GM18505 (cell line): ENCODE measurements at regions not wholly inside any gene's neighbourhood (a gene's known extent, or its start where the extent isn't known, plus 50 kb on each side); places are given as distances from the start of the nearest gene placed in this dataset.

Experiments
- ATAC-seq: cut with Tn5 transposase; IDR thresholded peaks from one replicate; pipeline ENCODE4 v1.9.1; 2021; ENCODE audit not compliant: unreplicated experiment
- POLR2A ChIP-seq: IDR thresholded peaks from 4 replicates; pipeline ENCODE4 v1.6.1; 2011; ENCODE audit warnings: borderline replicate concordance; ENCODE audit not compliant: insufficient read depth, insufficient read length; ENCODE audit errors: extremely low read depth

- ATAC-seq = no peak
- no peak for TF ChIP-seq POLR2A
Measured at GRCh38 chr18:75959150-75959549, 531.6 kb upstream of the SMIM21 start.

GRCh38 chr18:75958683-75959082, 531.2 kb upstream of the SMIM21 start:
- no peak for TF ChIP-seq POLR2A
- ATAC-seq = no peak

- ATAC-seq = no peak
- TF ChIP-seq POLR2A = no peak
Measured at GRCh38 chr18:75945265-75945933, 517.9 kb upstream of the SMIM21 start.

GRCh38 chr18:75937306-75937705, 509.8 kb upstream of the SMIM21 start:
- no peak for ATAC-seq
- TF ChIP-seq POLR2A = no peak

DNA sequence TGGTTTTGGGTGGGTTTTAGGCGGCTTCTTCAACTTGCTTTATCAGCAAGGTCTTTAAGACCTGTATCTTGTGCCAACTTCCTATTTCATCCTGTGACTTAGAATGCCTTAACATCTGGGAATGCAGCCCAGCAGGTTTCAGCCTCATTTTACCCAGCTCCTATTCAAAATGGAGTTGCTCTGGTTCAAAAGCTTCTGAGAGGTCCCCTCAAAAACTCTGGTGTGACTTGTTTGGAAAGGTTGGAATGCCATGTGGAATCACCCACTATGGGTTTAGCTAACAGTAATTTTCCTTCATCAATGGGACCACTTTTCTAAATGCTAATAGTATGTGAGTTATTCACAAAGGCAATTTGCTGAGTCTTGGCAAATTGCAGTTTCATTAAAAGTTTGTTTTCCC, 509.4 kb upstream of the SMIM21 start:
- ATAC-seq = no peak
- TF ChIP-seq POLR2A = no peak

GRCh38 chr18:75931079-75931478, 503.6 kb upstream of the SMIM21 start:
- no peak for TF ChIP-seq POLR2A
- ATAC-seq = no peak

DNA sequence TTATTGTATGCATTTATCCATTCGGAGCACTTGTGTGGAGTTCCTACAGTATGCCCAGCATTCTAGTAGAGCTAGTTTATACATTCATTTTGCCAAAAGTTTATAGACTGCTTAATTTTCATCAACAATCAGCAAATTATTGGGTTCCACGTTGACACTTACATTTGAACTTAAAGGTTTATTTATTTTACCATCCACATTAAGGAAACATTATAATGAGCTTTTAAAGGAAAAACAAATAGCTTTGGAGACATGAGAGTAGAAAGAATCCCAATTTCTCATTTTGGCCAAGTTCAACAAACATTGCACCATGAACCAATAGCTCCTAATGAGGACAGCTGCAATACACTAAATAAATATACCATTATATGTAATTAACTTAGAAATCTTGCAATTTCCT, 501.2 kb upstream of the SMIM21 start:
- no peak for TF ChIP-seq POLR2A
- no peak for ATAC-seq

DNA sequence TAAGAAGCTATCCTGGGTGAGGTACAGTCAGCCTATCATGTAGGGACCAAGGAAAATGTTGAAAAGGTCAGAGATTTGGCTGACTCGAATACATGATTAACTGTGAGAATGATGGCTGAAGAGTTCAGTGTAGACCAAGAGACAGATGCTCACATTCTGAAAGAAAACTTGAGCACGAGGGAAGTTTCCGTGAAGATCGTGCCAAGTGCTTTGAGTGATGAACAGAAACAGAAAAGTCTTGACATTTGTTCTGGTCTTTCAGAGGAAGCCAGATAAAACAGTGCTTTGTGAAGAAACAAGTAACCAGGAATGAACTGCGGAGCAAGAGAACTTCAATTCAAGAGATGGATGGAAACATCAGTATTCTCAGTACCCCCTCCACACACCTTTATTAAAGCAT, 500.3 kb upstream of the SMIM21 start:
- no peak for ATAC-seq
- TF ChIP-seq POLR2A = no peak

GRCh38 chr18:75926811-75927210, 499.3 kb upstream of the SMIM21 start:
- no peak for ATAC-seq
- no peak for TF ChIP-seq POLR2A

GRCh38 chr18:75923169-75923568, 495.7 kb upstream of the SMIM21 start:
- TF ChIP-seq POLR2A = no peak
- no peak for ATAC-seq

GRCh38 chr18:75916624-75916982, 489.1 kb upstream of the SMIM21 start:
- no peak for ATAC-seq
- no peak for TF ChIP-seq POLR2A

DNA sequence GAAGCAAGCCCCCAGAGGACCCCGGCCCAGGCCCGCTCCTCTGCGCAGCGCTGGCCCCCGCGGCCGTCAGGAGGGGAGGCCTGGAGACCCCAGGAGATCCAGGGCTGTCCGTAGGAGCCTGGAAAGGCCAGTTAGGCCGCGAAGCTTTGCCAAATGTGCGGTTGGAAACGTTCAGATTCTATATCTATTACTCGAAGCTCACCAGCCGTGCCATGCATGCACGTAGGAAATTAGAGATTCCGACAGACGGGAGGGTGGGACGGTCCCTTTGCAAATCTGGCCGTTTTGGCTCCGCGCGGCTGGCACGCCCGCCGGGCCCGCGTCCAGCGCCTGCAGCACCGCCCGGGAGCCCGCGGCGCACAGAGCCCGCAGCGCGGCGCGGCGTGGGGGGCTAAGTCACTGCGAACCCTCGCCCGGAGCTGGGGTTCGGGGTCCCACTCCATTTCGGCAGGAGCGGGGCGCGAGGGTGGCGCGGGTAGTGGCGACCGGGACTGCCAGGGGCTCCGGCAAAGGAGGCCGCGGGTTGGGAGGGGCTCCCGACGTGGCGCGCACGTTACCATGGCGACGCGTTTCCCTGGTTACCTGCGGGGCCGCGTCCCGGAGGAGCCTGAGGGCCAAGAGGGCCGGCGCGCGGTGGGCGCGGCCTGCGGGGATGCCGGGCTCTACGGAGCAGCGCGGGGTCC, 488.6 kb upstream of the SMIM21 start:
- ATAC-seq = no peak
- no peak for TF ChIP-seq POLR2A

DNA sequence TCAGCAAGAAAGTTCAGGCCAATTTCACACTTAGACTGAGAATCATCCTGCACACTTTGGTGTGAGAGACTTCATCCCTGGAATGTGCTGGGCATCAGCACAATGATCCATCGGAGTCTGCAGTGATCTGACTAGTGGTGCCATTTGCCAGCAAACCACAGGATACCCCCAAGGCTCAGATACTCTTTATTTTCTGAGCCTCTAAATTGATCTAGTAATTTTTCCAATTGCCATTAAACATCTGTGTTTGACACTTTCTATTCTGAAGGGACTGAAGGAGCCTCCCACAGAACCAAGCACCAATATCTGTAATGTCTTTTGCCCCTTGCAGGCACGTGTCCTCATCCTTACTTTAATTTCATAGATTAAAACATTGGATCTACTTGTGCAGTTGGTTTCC, 485.3 kb upstream of the SMIM21 start:
- TF ChIP-seq POLR2A = no peak
- no peak for ATAC-seq

DNA sequence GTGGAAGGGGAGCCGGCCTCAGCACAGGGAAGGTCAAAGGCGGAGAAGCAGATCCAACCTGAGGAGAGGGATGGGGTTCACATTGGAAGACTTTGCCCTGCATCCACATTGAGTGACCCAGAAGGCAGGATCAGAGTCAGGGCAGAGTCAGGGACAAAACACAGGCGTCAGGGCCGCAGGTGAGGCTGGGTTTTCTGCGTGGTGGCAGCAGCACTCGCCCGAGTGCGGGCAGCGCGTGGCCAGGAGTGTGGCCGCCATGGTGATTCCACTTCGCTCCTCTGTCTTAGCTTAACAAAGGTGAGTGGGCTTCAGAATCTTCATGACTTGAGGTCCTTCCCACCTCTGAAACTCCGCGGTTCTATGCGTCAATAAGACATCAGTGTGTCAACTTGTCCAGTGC, 476.9 kb upstream of the SMIM21 start:
- no peak for TF ChIP-seq POLR2A
- no peak for ATAC-seq
